Ammon's horn (tissue), 1 donor: ENCODE measurements at regions not wholly inside any gene's neighbourhood (a gene's known extent, or its start where the extent isn't known, plus 50 kb on each side); places are given as distances from the start of the nearest gene placed in this dataset.

Source experiments
- DNase-seq: peaks from one replicate; pipeline ENCODE4 v3.0.0-alpha.2; 2016; ENCODE audit warnings: low spot score

DNA sequence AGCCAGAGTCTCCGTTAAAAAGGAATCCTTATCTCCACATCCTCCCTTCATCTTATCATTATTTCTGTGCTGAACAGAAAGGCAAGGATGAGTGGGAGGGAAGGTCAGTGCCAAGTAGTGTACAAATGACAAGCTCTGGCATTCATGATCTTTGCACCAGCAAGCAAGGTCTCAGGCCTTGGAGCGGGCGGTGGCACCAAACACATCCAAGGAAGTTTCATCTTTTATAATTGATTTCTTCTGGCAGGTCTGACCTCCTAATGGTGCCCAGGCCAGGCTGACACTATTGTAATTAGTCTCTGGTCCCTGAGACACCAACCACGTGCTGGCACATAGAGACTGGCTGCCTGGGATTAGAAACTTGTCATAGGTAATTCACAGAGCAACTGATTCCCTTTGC, 336.6 kb downstream of the EN1 start:
- DNase-seq = no peak

DNA sequence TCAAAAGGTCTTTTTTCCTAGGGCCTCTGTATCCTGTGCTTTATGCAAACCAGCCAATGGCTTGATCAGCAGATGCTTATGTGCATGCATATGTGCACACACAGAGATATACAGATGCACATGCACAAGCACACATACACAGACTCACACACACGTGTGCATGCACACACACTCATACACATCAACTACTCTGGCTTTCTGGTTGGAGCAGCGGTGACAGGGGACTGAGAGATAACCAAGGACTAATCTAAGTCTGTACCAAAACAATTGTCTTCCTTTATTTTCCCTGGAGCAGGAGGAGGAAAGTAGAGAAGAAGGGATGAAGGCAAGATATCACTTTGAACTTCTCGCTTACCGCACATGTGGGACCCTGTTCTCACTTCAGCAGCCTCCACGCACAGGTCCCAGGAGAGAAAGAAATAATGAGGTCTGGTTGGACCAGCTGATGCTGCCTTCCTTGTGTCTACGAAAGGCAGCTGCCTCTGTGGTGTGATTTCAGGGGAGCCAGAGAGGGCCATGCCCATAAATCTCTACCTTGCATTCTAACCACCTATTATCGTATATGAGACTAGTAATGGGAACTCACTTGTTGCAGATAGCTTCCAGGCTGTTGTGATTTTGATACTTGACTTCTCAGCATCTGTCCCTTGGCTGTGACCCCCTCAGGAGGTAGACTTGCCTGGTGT, 338.0 kb downstream of the EN1 start:
- DNase-seq = no peak

DNA sequence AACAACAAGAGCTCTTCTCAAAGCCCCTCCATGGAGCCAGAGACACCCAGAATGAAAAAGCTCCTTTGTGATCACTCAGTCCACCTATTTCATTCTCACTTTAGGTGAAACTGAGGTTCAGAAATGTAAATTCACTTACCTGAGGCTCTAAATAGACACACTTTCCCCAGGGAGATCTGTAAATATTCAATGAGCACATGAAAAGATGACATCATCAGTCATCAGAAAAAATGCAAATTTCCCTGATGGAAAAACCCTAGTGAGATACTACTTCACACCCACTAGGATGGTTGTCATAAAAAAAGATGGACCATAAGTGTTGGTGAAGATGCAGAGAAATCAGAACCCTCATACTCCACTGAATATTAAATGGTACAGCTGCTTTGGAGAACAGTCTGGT, 339.2 kb downstream of the EN1 start:
- DNase-seq = no peak

DNA sequence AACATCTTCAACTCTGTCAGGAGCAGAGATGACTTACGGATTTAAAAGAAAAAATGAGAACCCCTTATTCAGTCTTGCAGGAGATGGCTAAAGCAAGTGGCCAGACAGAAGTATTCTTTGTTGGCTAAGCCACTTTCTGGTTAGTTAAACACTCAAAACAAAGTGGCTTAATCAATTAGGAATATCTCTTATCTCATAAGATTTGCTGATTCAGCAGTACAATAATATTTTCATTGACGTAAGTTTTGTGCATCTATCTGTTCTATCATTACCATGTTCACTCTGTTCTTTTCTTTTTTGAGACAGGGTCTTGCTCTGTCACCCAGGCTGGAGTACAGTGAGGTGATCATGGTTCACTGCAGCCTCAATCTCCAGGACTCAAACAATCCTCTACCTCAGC, 342.0 kb downstream of the EN1 start:
- no peak for DNase-seq

DNA sequence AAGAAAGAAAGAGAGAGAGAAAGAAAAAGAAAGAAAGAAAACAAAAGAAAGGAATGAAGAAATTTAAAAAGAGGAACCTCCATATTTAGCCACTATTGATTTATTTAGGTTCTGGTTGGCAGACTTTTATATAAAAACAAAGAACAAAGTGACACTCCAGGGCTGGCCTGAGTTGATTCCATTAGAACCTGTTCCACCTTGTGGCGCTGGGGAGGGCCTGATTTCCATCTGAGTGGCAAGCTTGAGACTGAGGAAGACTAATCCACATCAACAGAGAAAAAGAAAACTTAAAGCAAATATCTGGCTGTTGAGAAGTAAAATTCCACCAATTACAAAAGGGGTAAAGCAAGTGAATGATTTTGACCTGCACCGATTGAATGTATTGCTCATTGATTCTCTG, 345.3 kb downstream of the EN1 start:
- DNase-seq = no peak

DNA sequence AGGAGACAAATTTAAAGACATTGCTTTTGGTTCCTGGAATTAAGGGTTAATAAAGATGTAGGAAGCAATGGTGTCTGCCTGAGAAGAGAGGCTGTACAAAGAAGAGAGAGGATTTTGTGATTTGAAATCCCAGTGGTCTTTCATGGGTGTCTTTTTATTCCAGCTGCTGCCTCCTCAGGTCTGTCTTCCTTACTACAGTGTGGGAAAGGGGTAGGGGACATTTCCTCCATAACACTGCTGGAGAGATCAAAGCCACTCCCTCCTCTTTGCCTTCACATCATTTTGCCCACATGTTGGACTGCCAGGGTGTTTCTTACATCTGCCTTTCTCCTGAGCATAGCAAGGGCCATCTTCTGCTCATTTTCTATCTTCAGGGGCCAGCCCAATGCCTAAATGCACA, 348.5 kb downstream of the EN1 start:
- no peak for DNase-seq

DNA sequence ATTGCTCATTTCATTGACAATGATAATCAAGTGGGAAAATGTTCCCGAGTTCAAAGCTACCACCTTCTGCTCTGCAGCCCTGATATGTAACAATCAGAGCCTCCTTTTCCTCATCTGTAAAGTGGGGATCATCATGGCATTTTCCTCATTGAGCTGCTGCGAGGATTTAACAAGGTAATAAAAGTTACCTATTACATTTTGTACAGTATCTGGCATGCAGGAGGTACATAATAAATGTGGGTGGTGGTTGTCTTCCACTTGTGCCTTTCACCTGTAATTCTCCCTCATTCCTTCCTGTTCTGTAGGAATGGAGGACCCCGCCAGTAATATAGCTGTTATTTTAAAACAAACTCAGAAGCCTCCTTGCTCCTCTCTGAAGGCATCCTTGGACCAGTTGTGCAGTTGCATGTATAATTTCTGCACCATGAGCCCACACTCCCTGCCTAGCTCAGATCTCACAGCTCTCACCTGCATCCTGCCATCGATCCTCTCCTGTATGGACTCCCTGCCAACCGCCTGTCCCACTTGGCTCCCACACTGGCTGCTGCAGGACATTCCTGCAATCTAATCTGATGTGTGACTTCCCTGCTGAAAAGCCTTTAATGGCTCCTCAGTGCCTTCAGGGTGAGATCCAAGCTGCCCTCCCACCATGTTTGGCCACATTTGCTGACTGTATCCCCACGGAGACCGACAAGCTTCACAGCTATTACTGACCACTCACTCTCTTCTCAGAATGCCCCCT, 350.4 kb downstream of the EN1 start:
- DNase-seq = no peak

DNA sequence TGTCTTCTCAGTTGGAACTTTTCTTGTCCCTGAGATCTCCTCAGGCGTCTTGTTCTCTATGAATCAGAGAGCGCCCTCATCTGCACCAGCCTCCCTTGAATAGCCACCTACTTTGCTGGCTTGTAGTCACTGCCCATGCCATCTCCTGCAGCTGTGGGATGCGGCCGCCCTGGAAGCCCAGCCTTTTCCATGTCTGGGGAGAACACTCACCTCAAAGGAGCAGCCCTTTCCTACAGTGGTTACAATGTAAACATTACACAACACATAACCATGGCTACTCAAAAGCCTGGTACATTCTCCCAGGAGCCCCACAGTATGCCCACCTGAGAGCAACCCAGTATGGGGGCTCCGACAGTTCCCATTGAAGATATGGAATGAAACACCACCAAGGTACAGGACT, 351.0 kb downstream of the EN1 start:
- no peak for DNase-seq

DNA sequence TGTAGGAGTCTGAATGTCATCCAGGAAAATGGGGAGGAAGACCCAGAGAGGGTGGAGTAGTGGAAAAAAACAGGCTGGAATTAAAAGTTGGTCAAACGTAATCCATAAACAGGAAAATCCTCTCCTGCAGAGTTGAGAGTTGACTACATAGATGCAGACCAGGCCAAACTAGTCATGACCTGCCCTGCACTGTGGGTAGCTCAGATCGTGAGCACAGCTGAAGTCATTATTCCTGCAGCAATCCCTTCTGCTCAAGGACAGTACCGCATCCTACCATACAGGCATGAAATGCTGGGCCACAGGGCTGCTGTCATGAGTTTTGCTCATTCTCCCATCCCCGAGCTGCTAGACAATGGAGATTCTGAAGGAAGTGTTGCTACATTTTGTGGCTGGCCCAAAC, 352.2 kb downstream of the EN1 start:
- DNase-seq = no peak

DNA sequence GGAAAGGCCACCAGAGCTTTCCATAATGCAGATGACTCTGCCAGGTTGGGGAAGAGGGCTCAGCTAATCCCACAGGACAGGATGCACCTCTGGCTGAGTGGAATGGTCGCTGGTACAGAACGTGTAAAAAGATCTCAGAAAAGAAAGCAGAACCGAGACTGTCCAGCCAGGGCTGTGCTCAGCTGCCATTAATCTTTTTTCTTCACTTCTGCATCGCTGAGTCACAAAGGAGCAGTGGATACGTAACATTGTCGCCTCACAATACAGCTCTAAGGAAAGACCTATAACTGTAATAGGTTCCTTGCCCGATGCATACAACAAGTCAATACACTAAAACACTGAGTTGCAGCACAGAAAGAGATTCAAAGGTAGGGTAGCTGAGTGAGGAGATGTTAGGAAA, 354.2 kb downstream of the EN1 start:
- DNase-seq = no peak

DNA sequence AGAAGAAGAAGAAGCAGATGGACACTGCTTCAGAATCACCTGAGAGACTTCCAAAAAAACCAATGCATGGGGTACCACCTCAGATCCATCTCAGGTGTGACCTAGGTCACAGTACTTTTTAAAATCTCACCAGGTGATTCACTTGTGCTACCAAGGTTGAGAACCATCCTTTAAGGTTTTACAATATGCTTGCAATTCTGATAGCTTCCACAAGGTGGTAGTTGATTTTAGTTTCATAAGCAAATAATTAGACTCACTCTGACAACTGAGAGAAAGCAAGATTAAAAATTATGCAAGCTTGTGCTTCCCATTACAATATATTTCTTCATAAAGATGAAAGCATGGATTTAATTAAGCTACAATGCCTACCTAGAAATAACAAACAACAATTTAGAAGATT, 355.1 kb downstream of the EN1 start:
- no peak for DNase-seq

DNA sequence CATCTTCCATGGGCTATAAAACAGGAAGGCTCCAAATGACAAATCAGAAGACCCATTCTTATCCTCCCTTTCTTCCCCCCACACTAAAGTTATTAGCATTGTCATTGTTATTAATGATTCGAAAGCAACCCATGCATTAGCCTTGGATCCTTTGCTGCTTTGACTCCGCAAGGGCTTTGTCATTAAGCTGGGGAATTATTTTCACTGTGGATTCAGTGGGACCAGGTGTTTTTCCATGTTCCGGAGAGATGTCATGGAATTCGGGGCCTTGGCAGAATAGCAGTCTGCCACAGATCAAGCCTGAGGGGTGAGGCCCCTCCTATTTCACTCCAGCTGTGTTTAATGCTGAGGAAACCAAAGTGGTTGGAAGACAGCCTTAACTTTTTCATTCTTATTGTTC, 357.1 kb downstream of the EN1 start:
- DNase-seq = no peak

DNA sequence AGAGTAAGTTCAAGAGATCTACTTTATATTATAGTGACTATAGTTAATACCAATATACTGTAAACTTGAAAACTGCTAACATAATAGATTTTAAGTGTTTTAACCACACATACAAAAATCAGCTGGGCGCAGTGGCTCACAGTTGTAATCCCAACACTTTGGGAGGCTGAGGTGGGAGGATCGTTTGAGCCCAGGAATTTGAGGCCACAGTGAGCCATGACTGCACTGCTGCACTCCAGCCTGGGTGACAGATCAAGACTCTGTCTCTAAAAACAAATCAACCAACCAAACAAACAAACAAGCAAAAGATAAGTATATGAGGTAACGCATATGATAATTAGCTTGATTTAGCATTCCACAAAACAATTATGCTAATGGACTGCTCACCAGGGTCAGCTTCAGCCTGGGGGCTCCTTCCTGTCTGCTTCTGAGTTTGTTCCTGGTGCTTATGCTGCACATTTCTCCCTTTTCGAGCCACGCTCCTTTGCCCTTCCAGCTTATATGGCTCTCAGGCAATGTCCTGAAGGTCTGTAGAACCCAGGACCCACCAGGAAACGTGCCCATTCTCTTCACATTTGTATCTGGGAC, 357.6 kb downstream of the EN1 start:
- no peak for DNase-seq

DNA sequence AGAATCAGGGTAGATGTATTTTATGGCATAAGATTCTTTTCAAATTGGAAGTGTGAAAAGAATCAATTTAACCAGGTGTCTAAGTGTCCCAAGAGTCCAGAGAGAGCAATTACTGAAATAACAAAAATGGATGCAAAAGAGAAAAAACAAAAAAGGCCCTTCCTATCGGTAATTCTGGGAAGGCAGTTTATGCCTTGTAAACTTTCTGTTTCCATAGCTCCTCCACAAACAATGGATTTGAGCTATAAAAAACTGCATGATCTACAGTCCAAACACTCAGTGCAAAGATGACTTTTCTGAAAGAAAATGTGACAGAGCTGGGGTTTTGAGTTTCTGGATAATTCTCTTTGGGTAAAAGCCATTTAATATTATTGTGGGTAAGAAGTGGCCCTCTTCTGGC, 366.1 kb downstream of the EN1 start:
- DNase-seq = no peak

DNA sequence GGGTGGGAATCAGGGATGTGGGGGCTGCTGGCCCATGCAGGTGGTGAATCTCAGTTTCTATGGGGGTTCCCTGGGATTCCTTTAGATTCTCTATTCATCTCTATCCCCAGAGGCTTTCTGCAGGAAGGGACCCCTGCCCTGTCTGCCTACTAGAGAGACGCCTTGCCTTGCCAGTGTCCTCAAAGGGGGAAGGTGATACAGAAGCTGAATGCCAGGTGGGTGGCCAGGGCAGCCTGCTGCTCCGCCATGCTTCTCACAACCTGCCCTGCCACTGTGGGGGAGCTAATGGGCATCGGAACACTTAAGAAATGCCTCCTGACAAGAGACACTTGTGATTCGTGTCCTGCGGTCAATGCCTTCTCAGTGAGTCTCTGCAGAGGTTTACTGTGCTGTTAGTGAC, 368.4 kb downstream of the EN1 start:
- no peak for DNase-seq

DNA sequence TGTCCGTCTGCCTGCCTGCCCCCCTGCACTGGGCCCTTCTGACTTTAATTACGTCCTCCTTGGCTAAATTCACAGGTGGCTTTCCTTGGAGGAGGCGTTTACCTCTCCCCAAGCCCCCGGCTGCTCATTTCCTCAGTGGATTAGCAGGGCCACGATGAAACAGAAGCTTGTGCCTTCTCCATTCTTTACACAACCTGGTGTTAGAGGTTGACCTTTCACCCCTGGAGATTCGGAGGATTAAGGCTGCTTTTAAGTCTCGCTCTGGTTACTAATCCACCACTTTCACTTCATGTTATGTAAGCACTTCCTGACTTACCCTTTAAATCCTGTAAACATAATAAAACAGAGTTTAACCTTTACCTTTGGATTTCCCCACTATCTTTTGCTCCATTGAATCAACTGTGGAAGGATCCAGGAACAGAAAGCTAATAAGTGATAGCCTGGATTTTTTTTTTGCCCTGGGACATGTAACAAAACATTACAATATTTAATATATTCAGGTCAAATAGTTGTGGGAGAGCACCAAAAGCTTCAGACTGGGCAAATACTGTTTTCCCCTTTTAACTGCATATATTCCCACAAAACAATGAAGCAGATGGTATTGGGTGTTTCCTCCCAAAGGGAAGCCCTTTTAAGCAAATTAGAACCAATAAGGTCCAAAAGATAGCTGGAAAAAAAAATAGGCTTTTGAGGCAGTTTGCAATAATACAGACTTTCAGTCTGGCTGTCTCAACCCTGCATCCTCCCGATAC, 370.2 kb downstream of the EN1 start:
- no peak for DNase-seq

DNA sequence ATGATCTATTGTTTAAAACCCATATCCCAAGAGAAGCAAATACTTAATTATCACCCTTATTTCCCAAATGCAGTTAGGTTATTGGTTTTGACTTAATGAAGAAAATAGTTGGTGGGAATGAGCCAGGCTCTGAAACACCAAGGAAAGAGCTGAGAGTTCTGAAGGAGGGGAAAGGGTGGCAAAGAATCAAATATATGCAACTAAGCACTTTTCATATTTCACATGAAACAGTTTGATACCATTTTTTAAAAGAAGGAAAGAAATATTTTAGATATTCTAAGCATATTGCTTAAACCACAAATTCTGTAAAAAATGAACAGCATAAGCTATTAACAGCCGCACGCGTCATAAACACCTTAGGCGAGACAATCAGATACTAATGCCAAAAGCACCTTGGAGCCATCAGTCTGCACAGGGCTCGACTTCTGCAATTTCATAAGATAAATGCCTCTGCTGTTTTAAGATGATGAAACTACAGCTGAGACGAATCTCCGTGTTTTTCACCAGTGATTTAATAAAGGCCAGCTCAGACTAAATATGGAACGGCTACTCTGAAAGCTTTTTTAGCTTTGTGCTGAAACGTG, 371.7 kb downstream of the EN1 start:
- DNase-seq = no peak

DNA sequence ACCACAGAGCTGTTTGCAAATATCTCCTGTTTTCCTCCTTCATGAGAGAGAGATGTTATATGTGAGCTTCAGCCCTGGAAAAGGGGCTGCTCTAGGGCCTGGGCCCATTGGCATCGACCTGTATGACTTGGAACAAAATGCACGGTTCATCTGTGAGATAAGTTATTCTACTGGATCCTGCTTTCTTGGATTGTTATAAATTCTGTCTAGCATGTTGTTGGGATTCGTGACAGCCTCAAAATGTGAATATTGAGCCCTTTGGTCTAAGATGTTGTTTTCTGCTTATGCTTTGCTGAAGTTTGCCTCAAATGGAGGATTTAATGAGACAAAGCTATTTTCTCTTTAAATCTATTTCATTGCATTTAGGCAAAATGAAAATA, 372.9 kb downstream of the EN1 start:
- no peak for DNase-seq

DNA sequence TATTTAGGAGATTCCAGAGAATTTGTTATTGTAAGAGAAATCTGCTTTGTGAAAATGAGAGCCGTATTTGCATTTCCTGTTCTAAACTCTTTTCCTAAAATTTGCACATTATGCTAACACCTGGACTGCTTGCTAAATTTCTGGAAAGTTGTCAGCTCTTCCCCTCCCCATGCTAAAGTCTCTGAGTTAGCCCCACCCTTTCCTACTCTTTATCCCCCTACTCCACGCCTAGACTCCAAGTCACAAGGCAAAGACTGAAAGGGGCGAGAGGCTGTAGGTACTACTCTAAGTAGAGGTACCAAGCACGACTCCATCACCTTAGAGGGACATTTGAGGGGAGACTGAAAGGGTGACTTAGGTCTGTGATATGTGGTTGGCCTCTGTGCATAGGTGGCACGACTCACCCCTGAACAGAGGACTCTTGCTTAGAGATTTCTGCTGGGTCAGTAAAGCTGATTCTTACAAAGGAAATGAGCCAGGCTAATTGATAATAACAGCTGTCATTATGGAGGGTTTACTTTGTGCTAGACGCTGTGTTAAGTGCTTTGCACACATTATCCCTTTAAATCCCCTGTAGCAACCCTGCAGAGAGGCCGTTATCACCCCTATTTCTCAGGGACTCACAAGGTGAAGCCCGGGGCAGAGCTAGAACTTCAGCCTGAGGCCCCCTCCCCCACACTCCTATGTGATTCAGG, 373.5 kb downstream of the EN1 start:
- DNase-seq = no peak

DNA sequence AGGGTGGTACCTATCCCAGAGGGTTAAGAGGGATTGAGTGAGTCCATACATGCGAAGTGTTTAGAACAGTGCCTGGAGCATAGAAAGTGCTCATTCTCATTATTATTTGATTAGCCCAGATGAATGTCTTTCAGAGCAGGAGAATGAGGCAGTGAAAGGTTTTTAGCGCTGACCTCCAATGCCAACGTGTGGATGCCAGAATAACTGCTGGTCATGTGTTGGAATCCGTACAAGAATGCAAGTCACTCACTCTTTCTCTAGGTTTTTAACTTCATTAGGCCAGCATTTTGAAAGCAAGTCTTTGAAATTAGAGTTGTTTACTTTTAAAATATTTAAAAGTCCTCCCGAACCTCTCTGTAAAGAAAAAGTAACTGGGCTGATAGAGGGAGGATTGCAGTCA, 374.2 kb downstream of the EN1 start:
- no peak for DNase-seq

DNA sequence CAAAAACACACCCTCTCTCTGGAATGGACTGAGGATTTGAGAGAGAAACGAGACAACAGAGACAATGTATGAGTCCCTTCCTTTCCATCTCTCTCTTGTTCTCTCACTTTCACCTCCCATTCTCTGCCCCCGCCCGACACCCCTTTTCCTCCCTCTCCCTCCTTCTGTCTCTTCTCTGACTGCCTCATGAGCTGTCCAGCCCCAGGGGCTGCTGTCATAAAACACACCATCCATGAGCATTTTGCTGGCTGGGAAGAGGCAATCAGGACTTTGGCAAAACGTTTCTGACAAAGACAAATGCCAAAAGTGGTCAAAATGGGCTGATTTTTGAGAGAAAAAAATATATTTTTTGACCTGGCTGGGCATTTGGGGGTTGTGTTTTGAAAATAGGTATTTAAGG, 377.2 kb downstream of the EN1 start:
- no peak for DNase-seq

DNA sequence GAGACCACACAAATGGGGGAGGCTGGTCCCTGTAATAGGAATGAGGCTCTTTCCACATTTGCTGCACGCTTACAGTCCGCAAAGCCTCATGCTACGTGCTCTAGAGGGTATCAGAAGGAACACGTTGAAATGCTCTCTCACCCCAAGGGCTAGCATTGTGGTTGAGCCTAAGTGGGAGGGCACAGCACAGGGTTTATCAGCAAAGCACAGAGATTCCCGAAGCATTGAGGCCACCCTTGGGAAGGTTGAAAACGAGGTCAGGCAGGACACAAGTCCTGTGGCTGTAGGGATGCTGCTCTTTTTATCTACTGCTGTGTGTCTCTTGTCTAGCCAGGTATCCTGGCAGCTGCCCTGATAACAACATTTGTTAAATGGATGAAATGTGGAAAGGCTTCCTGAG, 378.3 kb downstream of the EN1 start:
- DNase-seq = no peak
